Osteoblast (primary cell): ENCODE measurements at regions not wholly inside any gene's neighbourhood (a gene's known extent, or its start where the extent isn't known, plus 50 kb on each side); places are given as distances from the start of the nearest gene placed in this dataset.

ENCODE experiments used
- DNase-seq: peaks from one replicate; pipeline ENCODE4 v3.0.0; 2011; ENCODE audit warnings: low spot score, mixed read lengths; ENCODE audit not compliant: insufficient read length; ENCODE audit errors: missing footprints
- H2AFZ ChIP-seq: 2 replicates; pipeline ENCODE4 v1.6.0; 2011; ENCODE audit warnings: mild to moderate bottlenecking, low read length
- H3K27ac ChIP-seq: 2 replicates; pipeline ENCODE4 v1.5.1; 2011; ENCODE audit warnings: mild to moderate bottlenecking, low read depth, low read length, moderate library complexity
- H3K27me3 ChIP-seq: 2 replicates; pipeline ENCODE4 v1.6.0; 2012; ENCODE audit warnings: mild to moderate bottlenecking, control low read depth, inconsistent platforms, low read length, moderate library complexity; ENCODE audit not compliant: insufficient read depth
- H3K36me3 ChIP-seq: 2 replicates; pipeline ENCODE4 v1.5.1; 2011; ENCODE audit warnings: mild to moderate bottlenecking, low read length, control low read depth, moderate library complexity; ENCODE audit not compliant: insufficient read depth
- H3K4me1 ChIP-seq: 2 replicates; pipeline ENCODE4 v1.5.1; 2011; ENCODE audit warnings: mild to moderate bottlenecking, low read length, control low read depth, moderate library complexity; ENCODE audit not compliant: insufficient read depth
- H3K4me2 ChIP-seq: 2 replicates; pipeline ENCODE4 v1.6.0; 2011; ENCODE audit warnings: mild to moderate bottlenecking, low read length; ENCODE audit not compliant: insufficient read depth
- H3K4me3 ChIP-seq: fragments of 200-600 bp; sonication (generic); 3 replicates; pipeline ENCODE4 v1.5.1; 2012; ENCODE audit warnings: mild to moderate bottlenecking, low read length, inconsistent platforms; ENCODE audit not compliant: insufficient read depth
- H3K79me2 ChIP-seq: 2 replicates; pipeline ENCODE4 v1.6.0; 2012; ENCODE audit warnings: mild to moderate bottlenecking, low read length, control low read depth, inconsistent platforms; ENCODE audit not compliant: insufficient read depth
- H3K9me3 ChIP-seq: 2 replicates; pipeline ENCODE4 v1.5.1; 2011; ENCODE audit warnings: low read depth, low read length, control low read depth
- H4K20me1 ChIP-seq: 2 replicates; pipeline ENCODE4 v1.6.0; 2012; ENCODE audit warnings: mild to moderate bottlenecking, low read length, control low read depth; ENCODE audit not compliant: insufficient read depth
- CTCF ChIP-seq: IDR thresholded peaks from 2 replicates; pipeline ENCODE4 v1.5.1; 2011; ENCODE audit warnings: mild to moderate bottlenecking, low read depth, low read length, moderate library complexity; ENCODE audit errors: extremely low read depth

- Histone ChIP-seq H3K4me2 (no peak overlapping the region), H3K36me3 (no peaks in the 10 kb centered on the region), H3K4me1 (no peaks in the 10 kb centered on the region), H3K79me2 (no peaks in the 10 kb centered on the region), H3K27me3 (no peaks in the 10 kb centered on the region), H3K27ac (no peak overlapping the region), H3K9me3 (peaks cover 7% of the 10 kb centered on the region), H2AFZ (no peak overlapping the region), H4K20me1 (no peaks in the 10 kb centered on the region), H3K4me3 (no peak overlapping the region)
- peak; percentile 67 for DNase-seq
- TF ChIP-seq CTCF: no peak
Measured at GRCh38 chr15:20646529-20647142, 105.0 kb upstream of the GOLGA6L6 start.

DNA sequence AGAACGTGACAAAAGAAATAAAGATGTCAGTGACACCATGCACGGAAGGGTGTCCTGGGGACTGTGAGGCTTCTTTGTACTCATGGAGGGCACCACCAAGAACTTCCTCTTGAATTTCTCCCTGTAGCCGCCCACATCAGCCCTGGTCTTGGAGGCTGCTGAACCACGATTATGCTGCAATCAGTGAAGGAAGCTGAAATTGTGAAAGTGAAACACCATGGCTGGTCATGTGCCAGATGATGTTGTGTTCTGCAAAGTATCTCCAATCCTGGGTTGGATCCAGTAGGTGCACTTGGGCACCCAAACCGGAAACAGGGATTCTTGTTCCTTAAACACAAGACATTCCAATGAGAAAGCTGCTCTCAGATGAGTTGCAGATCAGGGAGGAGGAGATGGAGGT, 104.4 kb upstream of the GOLGA6L6 start:
- Histone ChIP-seq H3K9me3 (peaks cover 7% of the 10 kb centered on the region), H3K4me3 (no peak overlapping the region), H3K4me1 (no peaks in the 10 kb centered on the region), H3K27ac (no peak overlapping the region), H3K79me2 (no peaks in the 10 kb centered on the region), H2AFZ (no peak overlapping the region), H3K36me3 (no peaks in the 10 kb centered on the region), H4K20me1 (no peaks in the 10 kb centered on the region), H3K4me2 (no peak overlapping the region), H3K27me3 (no peaks in the 10 kb centered on the region)
- no peak for TF ChIP-seq CTCF
- DNase-seq: peak; percentile 52

GRCh38 chr15:20644896-20645295, 103.3 kb upstream of the GOLGA6L6 start:
- Histone ChIP-seq H3K36me3 (no peaks in the 10 kb centered on the region), H3K4me2 (no peak overlapping the region)
- no peak for DNase-seq

More at GRCh38 chr15:20644896-20645295, 103.3 kb upstream of the GOLGA6L6 start:
- no peaks in the 10 kb centered on the region for H3K79me2 ChIP-seq
- peaks cover 7% of the 10 kb centered on the region for H3K9me3 ChIP-seq
- H4K20me1 ChIP-seq: no peaks in the 10 kb centered on the region
- H3K27me3 ChIP-seq: no peaks in the 10 kb centered on the region
- no peak overlapping the region for H3K27ac ChIP-seq
- H2AFZ ChIP-seq: no peak overlapping the region
- no peaks in the 10 kb centered on the region for H3K4me1 ChIP-seq
- TF ChIP-seq CTCF: no peak
- no peak overlapping the region for H3K4me3 ChIP-seq
